Dermis blood vessel endothelial cell (primary cell): ENCODE measurements at regions not wholly inside any gene's neighbourhood (a gene's known extent, or its start where the extent isn't known, plus 50 kb on each side); places are given as distances from the start of the nearest gene placed in this dataset.

ENCODE experiments used
- DNase-seq: peaks from one replicate; pipeline ENCODE4 v3.0.0; 2010

GRCh38 chr14:71203306-71203705 is 296.0 kb downstream of the PCNX1 start:
- DNase-seq, result no peak

DNA sequence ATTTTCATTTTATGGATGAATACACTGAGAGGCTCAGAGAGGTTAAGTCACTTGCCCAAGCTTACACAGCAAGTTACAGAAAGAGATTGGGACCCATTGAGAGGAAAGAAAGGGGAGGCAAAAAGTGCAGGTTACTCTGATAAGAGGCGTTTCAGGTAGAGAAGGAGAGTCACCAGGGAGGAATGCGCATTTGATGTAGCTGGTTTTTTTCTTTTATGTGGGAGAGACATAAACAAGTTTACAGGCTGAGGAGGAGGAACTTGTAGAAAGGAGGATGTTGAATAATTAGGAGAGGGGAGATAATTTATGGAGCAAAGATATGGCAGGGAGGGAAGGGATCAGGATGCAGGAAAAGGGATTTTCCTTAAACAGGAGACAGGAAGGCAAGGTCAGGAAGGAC is 297.0 kb downstream of the PCNX1 start:
- DNase-seq, result no peak

DNA sequence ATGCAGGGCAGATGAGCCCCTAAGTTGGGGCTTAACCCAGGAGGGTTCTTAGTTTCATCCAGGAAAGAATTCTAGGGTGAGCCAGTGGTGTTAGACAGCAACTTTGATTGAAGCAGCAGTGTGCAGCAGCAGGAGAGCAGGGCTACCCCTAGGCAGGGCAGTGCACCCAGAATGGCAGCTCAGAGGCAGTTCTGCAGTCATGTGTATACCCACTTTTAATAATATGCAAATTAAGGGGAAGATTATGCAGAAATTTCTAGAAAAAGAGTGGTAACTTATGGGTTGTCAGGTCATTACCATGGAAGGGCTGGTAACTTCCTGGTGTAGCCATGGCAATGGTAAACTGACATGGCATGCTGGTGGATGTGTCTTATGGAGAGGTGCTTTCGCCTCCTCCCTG is 297.5 kb downstream of the PCNX1 start:
- no peak for DNase-seq

DNA sequence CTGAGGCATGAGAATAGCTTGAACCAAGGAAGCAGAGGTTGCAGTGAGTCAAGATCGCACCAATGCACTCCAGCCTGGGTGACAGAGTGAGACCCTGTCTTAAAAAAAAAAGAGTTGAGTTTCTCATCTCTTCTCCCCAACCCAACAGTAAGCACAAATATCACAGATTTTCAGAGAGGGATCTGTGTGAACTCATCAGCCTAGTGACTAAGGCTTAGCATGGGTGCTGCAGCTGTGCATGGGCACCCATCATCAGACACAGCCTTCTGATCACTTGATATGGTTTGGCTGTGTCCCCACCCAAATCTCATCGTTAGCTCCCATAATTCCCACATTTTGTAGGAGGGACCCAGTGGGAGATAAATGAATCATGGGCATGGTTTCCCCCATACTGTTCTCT is 298.9 kb downstream of the PCNX1 start:
- no peak for DNase-seq

GRCh38 chr14:71206766-71207371 is 299.6 kb downstream of the PCNX1 start:
- peak; percentile 84 for DNase-seq

DNA sequence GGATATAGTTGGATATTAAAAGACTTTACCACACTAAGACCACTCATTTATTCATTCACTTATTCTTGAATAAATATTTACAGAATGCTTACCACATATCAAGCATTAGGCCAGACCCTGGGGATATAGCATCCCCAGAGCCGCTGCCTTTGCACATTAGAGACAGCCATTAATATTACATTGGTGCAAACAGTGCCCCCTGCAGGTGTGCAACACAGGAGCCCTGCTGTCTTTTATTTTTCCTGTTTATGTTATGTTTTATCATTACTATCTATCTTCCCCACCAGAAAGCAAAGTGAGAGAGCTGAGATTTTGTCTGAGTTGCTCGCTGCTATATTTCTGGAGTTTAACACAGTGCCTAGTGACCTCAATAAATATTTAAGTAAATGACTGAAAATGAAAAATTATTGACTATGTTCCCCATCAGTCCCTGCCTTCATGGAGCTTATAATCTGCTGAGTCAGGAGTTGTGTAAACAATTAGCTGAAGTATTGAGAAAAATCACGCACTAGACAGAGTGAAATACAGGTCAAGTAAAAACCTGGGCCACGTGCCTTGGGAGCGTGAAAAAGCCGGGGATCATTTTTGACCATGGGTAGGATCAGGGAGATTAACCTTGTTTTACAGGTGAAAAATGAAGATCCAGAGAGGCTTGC is 301.6 kb downstream of the PCNX1 start:
- DNase-seq, result no peak

GRCh38 chr14:71209888-71210287 is 302.6 kb downstream of the PCNX1 start:
- DNase-seq, result no peak

DNA sequence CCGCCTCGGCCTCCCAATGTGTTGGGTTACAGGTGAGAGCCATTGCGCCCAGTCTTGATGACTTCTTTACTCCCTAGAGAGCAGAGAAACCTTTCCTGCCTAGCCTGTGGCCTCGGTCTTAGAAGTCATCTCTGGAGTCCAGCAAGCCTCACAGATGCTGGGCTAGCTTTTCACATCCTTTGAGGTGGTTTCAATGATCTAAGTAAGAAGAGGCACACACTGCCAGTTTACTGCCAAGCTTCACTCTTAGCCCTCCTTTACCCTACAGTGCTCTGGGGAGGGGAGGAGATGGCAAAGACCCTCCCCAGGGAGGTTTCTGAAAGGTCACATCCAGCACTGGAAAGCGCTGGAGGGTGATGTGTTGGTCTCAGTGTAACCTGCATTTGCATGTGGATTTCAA is 304.8 kb downstream of the PCNX1 start:
- DNase-seq, result no peak

DNA sequence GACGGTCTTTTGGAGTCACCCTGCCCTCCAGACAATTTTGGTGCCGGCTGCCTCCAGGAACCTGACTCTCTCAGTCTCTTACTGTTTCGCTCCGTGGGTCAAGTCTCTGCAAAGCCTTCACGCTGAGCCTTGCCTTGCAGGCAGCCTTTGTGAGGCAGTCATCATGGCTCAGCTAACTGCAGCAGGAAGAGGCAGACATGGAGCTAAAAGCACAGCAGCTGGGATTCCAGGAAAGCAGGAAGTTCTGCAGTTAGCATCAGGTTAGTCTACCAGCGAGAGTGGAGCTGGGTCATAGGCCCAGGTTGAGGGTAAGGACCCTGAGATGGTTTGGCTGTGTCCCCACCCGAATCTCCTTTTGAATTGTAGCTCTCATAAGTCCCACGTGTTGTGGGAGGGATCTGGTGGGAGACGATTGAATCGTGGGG is 305.4 kb downstream of the PCNX1 start:
- peak; percentile 13 for DNase-seq

DNA sequence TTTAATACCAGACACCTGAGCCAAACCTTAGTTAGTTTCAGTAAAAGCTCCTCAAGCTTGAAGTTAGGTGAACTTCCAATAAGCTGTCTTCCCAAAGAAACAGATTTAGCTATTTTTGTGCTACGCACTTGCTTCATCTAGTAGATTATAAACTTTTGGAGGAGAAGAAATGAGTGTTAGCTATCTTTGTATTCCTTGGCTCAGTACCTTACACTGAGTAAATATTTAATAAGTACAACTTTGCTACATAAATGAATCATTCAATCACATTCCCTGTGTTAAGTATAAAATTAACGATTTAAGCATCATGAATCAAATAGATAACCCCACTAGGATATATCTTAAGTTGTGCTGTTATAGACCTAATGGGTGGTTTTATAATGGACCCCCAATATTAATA is 307.0 kb downstream of the PCNX1 start:
- DNase-seq, result no peak

DNA sequence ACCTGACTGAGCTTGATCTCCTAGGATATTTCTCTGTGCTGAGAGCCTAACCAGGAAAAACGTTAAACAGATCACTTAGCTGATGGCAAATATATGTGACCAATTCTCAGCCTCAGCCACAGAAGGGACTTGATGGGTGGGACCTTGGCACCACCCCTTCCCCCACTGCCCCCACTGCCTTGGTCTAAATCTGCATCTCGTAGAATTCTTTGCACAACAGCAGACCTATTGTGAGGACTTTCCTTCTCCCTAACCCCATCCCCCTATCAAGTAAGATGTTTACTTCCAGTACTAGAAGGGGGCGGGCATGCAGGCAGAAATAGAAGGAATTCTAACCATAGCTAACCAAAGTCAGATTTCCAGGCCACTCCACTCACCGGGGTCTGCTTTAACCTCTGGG is 313.2 kb downstream of the PCNX1 start:
- no peak for DNase-seq

DNA sequence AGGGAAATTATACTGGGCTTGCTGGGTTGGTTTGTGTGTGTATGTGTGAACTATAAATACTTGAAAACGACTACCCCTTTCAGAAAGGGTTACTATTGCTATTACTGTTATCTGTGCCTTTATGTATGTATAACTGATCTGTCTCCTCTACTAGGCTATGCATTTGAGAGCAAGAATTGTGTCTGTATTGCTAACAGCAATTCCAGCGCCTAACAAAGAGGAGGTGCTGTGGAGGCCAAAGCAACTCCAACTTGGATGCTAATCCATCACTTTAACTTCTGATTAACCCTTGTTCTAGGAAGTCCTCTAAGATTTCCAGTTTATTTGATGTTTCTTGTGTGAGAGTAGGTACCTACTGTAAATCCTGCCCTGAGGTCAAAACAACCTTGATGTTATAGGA is 313.9 kb downstream of the PCNX1 start:
- no peak for DNase-seq

GRCh38 chr14:71225113-71225512 is 317.9 kb downstream of the PCNX1 start:
- no peak for DNase-seq

GRCh38 chr14:71228711-71229110 is 321.5 kb downstream of the PCNX1 start:
- no peak for DNase-seq

DNA sequence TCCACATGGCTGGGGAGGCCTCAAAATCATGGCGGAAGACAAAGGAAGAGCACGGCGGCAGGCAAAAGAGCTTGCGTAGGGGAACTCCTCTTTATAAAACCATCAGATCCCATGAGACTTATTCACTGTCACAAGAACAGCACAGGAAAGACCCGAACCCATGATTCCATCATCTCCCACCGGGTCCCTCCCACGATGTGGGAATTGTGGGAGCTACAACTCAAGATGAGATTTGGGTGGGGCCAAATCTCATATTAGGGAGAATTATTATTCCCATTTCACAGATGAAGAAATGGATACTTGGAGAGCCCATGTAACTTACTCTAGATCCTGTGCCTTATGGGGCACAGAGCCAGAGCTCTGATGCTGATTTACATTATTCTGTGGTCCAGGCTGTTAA is 322.6 kb downstream of the PCNX1 start:
- DNase-seq, result no peak

DNA sequence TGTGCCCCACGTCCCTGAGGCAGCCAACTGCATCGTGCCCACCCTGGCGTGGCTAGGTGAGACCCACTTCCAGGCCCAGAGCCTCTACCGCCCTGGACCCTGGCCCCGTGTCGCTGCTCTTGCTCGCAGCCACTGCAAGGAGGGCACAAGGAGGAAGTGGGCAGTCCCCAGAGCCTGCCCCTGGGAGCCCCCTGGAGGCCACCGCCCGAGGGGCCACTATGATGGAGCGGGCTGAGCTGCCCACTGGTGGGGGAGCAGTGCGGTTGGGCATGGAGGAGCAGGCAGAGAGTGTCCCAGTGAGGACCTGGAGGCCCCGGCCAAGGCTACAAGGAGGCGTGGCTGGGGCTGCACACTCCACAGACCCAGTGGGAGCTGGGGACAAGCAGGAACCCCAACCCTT is 323.6 kb downstream of the PCNX1 start:
- DNase-seq, result no peak

DNA sequence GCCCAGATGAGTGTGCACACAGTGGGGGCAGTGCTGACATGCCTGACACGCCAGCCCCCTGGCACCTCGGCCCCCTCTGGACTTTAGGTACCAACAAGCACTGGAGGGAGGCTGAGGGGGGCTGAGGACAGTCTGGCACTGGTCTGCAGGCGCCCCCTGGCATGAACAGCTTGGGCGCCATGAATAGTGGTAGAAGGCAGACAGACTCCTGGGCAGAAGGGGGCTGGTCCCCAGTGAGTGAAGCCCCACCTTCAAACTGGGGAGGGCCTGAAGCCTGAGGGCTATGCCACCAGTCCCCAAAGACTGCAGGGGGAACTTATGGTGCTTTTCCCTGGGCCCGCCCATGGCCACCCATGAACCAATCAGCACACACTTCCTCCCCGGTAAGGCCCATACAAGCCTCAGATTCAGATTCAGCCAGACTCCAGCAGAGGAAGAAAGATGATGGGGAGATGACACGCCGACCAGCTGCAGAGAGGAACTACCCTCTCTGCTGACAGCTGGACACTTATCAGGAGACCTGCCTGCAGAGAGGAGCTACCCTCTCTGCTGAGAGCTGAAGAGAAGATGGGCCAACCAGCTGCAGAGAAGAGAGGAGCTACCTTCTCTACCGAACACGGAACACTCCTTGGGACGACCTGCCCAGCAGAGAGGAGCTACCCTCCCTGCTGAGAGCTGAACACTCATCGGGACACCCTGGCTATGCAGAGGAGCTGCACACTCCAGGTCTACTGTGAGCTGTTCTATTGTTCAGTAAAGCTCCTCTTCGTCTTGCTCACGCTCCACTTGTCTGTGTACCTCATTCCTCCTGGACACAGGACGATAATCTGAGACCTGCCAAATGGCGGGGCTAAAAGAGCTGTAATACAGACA is 324.5 kb downstream of the PCNX1 start:
- no peak for DNase-seq

DNA sequence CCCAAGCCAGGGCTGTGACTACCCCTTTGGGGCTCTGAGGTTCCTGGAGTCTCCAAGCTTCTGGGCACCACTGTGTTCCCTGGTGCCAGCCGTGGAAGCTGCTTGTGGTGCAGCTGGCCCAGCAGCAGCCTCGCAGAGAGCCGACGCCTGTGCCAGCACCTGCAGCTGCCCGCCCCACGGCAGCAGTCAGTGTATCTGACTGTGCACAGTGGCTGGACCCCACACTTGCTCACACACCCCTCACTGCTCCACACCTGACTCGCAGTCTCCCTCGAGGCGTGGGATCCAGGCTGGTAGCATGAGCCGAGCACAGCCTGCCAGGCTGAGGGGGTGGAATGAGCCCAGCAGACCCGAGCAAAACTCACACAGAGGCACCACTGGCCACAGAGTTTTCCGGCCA is 325.2 kb downstream of the PCNX1 start:
- DNase-seq, result no peak

DNA sequence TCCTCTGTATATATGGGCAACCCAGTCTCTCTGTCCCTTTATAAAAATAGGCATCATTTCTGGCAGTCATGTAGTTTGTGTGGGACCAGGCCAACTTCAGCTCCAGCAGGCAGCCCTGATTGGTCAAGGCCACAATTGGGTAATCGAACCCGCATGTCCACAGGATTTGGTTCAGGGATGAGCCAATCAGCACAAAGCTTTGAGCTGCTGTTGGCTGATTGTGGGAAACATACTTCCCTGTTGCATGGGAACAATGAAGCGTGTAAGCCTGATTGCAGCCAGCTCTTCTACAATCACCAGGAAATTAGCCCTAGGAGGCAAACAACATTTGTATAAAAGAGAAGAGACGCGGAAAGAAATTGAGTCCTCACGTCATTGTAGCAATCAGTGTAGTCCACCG is 328.6 kb downstream of the PCNX1 start:
- peak; percentile 56 for DNase-seq

DNA sequence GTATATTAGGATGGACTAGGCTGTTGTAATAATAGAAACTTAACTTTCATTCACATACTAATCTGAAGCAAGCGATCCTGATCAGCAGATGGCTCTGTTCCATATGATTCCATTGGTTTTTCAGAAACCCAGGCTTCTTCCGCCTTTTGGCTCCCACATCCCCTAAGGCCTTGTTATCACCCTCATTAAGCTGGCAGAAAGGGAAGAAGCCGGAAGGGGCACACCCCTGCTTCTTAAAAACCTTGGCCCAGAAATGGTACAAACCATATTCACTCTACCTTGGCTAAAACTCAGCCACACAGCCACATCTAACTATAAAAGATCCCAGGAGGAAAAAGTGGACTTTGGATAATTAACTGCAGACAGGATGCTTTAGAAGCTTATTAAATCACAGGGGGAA is 329.2 kb downstream of the PCNX1 start:
- DNase-seq, result peak; percentile 15

- no peak for DNase-seq
Observed at GRCh38 chr14:71237556-71237955, 330.3 kb downstream of the PCNX1 start.

DNA sequence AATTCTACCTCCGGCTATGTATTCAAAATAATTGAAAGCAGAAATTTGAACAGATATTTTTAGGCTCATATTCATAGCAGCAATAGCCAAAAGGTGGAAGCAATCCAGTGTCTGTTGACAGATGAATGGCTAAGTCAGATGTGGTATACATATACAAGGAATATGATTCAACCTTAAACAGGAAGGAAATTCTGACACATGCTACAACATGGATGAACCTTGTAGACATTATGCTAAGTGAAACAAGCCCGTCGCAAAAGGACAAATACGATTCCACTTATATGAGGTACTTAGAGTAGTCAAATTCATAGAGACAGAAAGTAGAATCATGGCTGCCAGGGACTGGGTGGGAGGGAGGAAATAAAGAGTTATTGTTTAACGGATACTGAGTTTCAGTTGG is 331.6 kb downstream of the PCNX1 start:
- peak; percentile 28 for DNase-seq

DNA sequence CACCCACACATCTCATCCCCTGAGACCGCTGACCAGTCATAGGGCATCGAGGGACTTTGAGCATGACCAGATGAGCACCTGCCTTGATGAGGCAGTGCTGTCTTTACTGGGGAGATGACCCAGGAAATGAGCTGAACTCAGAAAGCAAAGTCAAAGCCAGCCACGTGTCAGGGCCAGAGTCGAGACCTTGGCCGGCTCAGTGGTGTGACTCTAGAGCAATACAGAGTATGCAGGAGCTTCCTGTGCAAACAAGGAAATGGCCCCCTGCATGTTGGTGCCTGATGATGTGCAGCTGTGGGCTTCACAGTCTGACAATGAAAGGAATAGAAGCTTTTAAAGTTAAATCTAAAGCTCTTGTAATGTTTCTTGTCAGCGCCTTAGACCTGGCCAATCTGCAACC is 332.9 kb downstream of the PCNX1 start:
- no peak for DNase-seq
